RWPE2 (cell line): ENCODE measurements at regions not wholly inside any gene's neighbourhood (a gene's known extent, or its start where the extent isn't known, plus 50 kb on each side); places are given as distances from the start of the nearest gene placed in this dataset.
"Not testable (repeated sequence)": the region's sequence is repeated elsewhere in the genome, so short reads cannot be mapped to it uniquely, and the experiment has no call there.

ENCODE experiments used
- ATAC-seq: fragments of 200-7000 bp; cut with Tn5 transposase; 3 replicates; pipeline ENCODE4 v1.9.1; 2021; ENCODE audit warnings: low read depth
- DNase-seq: peaks from one replicate; pipeline ENCODE4 v3.0.0-alpha.2; 2020; ENCODE audit warnings: low spot score
- H3K27ac ChIP-seq: fragments of 450-650 bp; 2 replicates; pipeline ENCODE4 v1.5.1; 2017; ENCODE audit warnings: mild to moderate bottlenecking; ENCODE audit not compliant: poor library complexity, severe bottlenecking
- H3K27me3 ChIP-seq: fragments of 250-450 bp; sonication (Bioruptor Pico); 2 replicates; pipeline ENCODE4 v1.5.1; 2021; ENCODE audit warnings: mild to moderate bottlenecking, moderate library complexity; ENCODE audit not compliant: insufficient read depth, poor library complexity, severe bottlenecking
- H3K36me3 ChIP-seq: fragments of 250-450 bp; sonication (Bioruptor Pico); 2 replicates; pipeline ENCODE4 v1.5.1; 2020; ENCODE audit warnings: low read depth, mild to moderate bottlenecking, moderate library complexity
- H3K4me1 ChIP-seq: fragments of 250-450 bp; sonication (Bioruptor Pico); 2 replicates; pipeline ENCODE4 v1.5.1; 2021; ENCODE audit warnings: mild to moderate bottlenecking, moderate library complexity; ENCODE audit not compliant: insufficient read depth, poor library complexity, severe bottlenecking
- H3K4me3 ChIP-seq: fragments of 250-450 bp; sonication (Bioruptor Pico); 2 replicates; pipeline ENCODE4 v1.5.1; 2021; ENCODE audit warnings: mild to moderate bottlenecking, moderate library complexity; ENCODE audit not compliant: severe bottlenecking
- H3K9me3 ChIP-seq: fragments of 250-450 bp; sonication (Bioruptor Pico); 2 replicates; pipeline ENCODE4 v1.5.1; 2021; ENCODE audit warnings: mild to moderate bottlenecking, moderate library complexity; ENCODE audit not compliant: severe bottlenecking
- CTCF ChIP-seq: fragments of 450-650 bp; IDR thresholded peaks from one replicate; pipeline ENCODE4 v1.5.1; 2017; ENCODE audit warnings: mild to moderate bottlenecking, moderate library complexity; ENCODE audit not compliant: poor library complexity, severe bottlenecking

GRCh38 chr14:43669355-43669754 is 837.7 kb downstream of the FSCB start:
- H3K27ac ChIP-seq: no peak overlapping the region
- H3K27me3 ChIP-seq: no peaks in the 10 kb centered on the region
- H3K4me1 ChIP-seq: no peaks in the 10 kb centered on the region
- H3K9me3 ChIP-seq: no peaks in the 10 kb centered on the region
- no peak for ATAC-seq
- no peak for TF ChIP-seq CTCF
- H3K36me3 ChIP-seq: no peaks in the 10 kb centered on the region
- H3K4me3 ChIP-seq: no peak overlapping the region
- no peak for DNase-seq

- ATAC-seq (no peak), DNase-seq (peak; percentile 34)
- TF ChIP-seq CTCF: no peak
These were observed 841.4 kb downstream of the FSCB start for GRCh38 chr14:43665570-43666267.

GRCh38 chr14:43655194-43655593 is 851.9 kb downstream of the FSCB start:
- H3K4me1 ChIP-seq, H3K4me3 ChIP-seq, H3K9me3 ChIP-seq, H3K36me3 ChIP-seq, H3K27ac ChIP-seq, ATAC-seq, H3K27me3 ChIP-seq, DNase-seq: not testable (repeated sequence)

More at GRCh38 chr14:43665570-43666267, 841.4 kb downstream of the FSCB start:
- H3K9me3 ChIP-seq: no peaks in the 10 kb centered on the region
- H3K4me3 ChIP-seq: no peak overlapping the region
- H3K36me3 ChIP-seq: no peaks in the 10 kb centered on the region
- no peaks in the 10 kb centered on the region for H3K4me1 ChIP-seq
- H3K27me3 ChIP-seq: peaks cover 3% of the 10 kb centered on the region
- no peak overlapping the region for H3K27ac ChIP-seq

- H3K36me3 ChIP-seq: no peaks in the 10 kb centered on the region
- H3K4me3 ChIP-seq: no peak overlapping the region
- H3K4me1 ChIP-seq: no peaks in the 10 kb centered on the region
- DNase-seq (no peak), ATAC-seq (no peak)
- TF ChIP-seq CTCF: no peak
- H3K27me3 ChIP-seq: no peaks in the 10 kb centered on the region
- no peak overlapping the region for H3K27ac ChIP-seq
- no peaks in the 10 kb centered on the region for H3K9me3 ChIP-seq
These were observed 855.2 kb downstream of the FSCB start for GRCh38 chr14:43651896-43652295.

GRCh38 chr14:43651185-43651787 is 855.8 kb downstream of the FSCB start:
- H3K4me1 ChIP-seq: no peaks in the 10 kb centered on the region
- no peaks in the 10 kb centered on the region for H3K9me3 ChIP-seq
- DNase-seq (no peak), ATAC-seq (no peak)
- H3K36me3 ChIP-seq: no peaks in the 10 kb centered on the region
- no peak for TF ChIP-seq CTCF
- no peak overlapping the region for H3K27ac ChIP-seq
- no peaks in the 10 kb centered on the region for H3K27me3 ChIP-seq
- H3K4me3 ChIP-seq: no peak overlapping the region
